ENCODE measurements at regions not wholly inside any gene's neighbourhood (a gene's known extent, or its start where the extent isn't known, plus 50 kb on each side); places are given as distances from the start of the nearest gene placed in this dataset.

DNA sequence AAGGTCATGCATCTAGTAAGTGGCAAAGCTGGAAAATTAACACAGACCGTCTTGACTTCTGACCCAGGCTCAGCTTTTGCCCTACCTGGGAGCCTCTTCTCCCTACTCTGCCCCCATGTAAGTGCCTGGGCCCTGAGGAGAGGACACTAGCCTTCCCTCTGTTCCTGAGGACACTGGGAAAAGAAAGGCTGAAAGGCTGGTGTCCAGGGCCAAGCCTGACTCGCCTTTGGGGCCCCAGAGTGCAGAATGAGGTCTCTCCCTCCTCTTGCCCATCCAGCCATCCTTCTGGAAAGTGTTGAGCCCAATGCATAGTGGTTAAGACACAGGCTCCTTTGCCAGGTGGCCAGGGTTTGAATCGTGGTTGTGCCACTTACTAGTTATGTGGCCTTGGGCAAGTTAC is 91.5 kb downstream of the PJA1 start:
- TF ChIP-seq NFIC (IDR thresholded peaks at IDR 0.05; ENCODE audit: low read depth, low read length), result no peak
- no peak for TF ChIP-seq EP300 (IDR thresholded peaks at IDR 0.05; ENCODE audit: borderline replicate concordance in 1 of 2, control insufficient read depth in 1 of 2, low read depth in 2 of 2, low read length in 2 of 2)
- no peak for TF ChIP-seq NFYB (IDR thresholded peaks at IDR 0.05; ENCODE audit: insufficient read depth, low read depth, low read length)
- no peak for TF ChIP-seq FOXK2 (IDR thresholded peaks at IDR 0.05)
- no peak for TF ChIP-seq ZNF274 (IDR thresholded peaks at IDR 0.05; ENCODE audit: insufficient read depth, insufficient read length)

Data from GM12878 (cell line).